Mucosa of rectum (tissue), 2 donors: ENCODE measurements at regions not wholly inside any gene's neighbourhood (a gene's known extent, or its start where the extent isn't known, plus 50 kb on each side); places are given as distances from the start of the nearest gene placed in this dataset.

Source experiments
- H3K27ac ChIP-seq, 2 donors: one replicate each; pipeline ENCODE4 v1.7.0; 2013; ENCODE audit warnings: inconsistent platforms in 2 of 2, low read depth in 2 of 2, low read length in 2 of 2
- H3K27me3 ChIP-seq, 2 donors: one replicate each; pipeline ENCODE4 v1.7.0; 2013; ENCODE audit warnings: low read length in 2 of 2; ENCODE audit not compliant: control insufficient read depth in 2 of 2, insufficient read depth in 2 of 2
- H3K36me3 ChIP-seq, 2 donors: one replicate each; pipeline ENCODE4 v1.7.0; 2013; ENCODE audit warnings: low read length in 2 of 2; ENCODE audit not compliant: control insufficient read depth in 2 of 2, insufficient read depth in 2 of 2
- H3K4me1 ChIP-seq, 2 donors: one replicate each; pipeline ENCODE4 v1.7.0; 2013; ENCODE audit warnings: low read length in 2 of 2, mild to moderate bottlenecking in 1 of 2; ENCODE audit not compliant: control insufficient read depth in 2 of 2, insufficient read depth in 2 of 2
- H3K4me3 ChIP-seq, 2 donors: one replicate each; pipeline ENCODE4 v1.7.0; 2013; ENCODE audit warnings: low read length in 2 of 2
- H3K9ac ChIP-seq, 2 donors: one replicate each; pipeline ENCODE4 v1.7.0; 2013; ENCODE audit warnings: low read length in 2 of 2, low read depth in 1 of 2, mild to moderate bottlenecking in 1 of 2
- H3K9me3 ChIP-seq, 2 donors: one replicate each; pipeline ENCODE4 v1.7.0; 2013; ENCODE audit warnings: low read length in 2 of 2; ENCODE audit not compliant: control insufficient read depth in 2 of 2
- donor health status: healthy.
- donor health status: Normal muscosa, but diverticular disease.

DNA sequence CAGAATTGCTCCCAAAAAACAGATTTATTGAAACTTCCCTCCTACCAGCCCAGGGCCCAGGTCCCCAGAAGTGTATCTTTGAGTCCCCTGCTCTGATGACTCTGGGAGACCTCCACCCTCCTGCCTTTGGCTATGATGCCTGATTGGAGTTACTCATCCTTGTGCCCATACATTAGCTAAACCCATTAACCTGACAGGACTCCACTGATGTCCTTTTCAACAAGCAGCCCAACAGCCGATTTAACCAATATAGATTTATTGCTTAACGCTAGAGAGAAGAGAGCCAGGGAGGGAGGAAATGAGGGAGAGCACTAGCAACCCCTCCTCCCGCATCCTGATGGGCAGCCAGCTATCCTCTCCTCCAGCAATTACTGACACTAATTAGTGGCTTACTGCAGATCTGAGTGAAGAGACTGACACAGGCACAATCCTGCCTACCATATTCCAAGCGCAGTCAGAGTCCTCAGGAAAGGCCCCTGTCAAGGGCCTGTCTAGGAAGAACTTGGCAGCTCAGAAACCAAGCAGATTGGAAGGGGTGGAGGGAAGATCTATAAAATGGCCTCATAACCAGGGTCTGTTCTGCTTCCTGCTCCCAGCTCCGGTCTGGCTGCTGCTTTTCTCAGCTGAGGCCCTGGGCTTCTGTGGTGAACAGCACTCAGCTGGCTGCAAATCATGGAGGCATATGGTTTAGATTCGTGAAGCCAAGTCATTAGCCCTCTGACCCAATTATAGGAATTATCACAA is 484.5 kb upstream of the DAB1 start:
- H3K9me3 ChIP-seq = no peaks in the 10 kb centered on the region
- H3K27me3 ChIP-seq = no peaks in the 10 kb centered on the region
- no peaks in the 10 kb centered on the region for H3K4me1 ChIP-seq
- H3K4me3 ChIP-seq = no peak overlapping the region
- no peaks in the 10 kb centered on the region for H3K36me3 ChIP-seq
- no peak overlapping the region for H3K27ac ChIP-seq
- no peak overlapping the region for H3K9ac ChIP-seq

GRCh38 chr1:57901208-57901919 is 477.5 kb upstream of the DAB1 start:
- Histone ChIP-seq H3K27me3 (no peaks in the 10 kb centered on the region), H3K4me3 (no peak overlapping the region), H3K27ac (no peak overlapping the region), H3K4me1 (no peaks in the 10 kb centered on the region), H3K9ac (no peak overlapping the region), H3K9me3 (no peaks in the 10 kb centered on the region), H3K36me3 (no peaks in the 10 kb centered on the region)

- Histone ChIP-seq H3K4me1 (no peaks in the 10 kb centered on the region), H3K27me3 (no peaks in the 10 kb centered on the region), H3K9ac (no peak overlapping the region), H3K4me3 (no peak overlapping the region), H3K36me3 (no peaks in the 10 kb centered on the region), H3K27ac (no peak overlapping the region), H3K9me3 (no peaks in the 10 kb centered on the region)
These were observed 474.7 kb upstream of the DAB1 start for GRCh38 chr1:57898531-57898930.

DNA sequence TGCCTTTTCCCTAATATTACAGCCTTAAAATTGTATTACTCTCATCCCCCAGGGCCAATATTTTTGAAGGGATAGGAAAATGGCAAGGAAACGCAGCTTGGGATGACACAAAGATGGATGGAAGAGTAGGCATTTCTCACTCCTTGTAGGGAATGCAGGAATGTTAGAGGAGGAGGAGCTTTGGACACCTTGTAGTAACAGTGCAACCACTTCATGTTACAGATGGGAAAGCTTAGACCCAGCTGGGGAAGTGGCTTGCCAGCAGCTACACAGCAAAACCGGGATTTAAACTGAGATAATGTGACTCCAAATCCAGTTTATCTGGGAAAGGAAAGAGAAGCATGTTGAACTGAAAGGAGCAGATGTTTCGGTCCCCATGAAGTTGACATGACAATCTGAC is 473.7 kb upstream of the DAB1 start:
- no peak overlapping the region for H3K9ac ChIP-seq
- H3K36me3 ChIP-seq = no peaks in the 10 kb centered on the region
- H3K27me3 ChIP-seq = no peaks in the 10 kb centered on the region

DNA sequence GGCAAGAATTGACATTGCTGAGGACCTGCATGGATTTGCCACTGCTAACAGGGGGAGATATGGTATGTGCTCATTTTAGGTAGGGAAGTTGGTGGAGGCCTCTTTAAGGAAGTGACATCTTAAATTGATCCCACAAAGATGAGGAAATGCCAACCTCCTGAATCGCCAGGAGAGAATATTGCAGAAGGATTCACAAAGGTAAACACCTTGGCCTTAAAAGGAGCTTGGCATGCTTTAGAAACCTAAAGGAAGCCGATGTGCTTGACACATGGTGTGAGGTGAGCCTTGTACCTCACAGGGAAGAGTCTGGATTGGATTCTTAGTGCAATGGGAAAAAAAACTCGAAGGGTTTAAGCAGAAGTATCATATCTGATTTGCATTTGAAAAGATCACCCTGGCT is 470.5 kb upstream of the DAB1 start:
- Histone ChIP-seq H3K9ac (no peak overlapping the region), H3K4me1 (no peaks in the 10 kb centered on the region), H3K4me3 (no peak overlapping the region), H3K27ac (no peak overlapping the region), H3K36me3 (no peaks in the 10 kb centered on the region), H3K27me3 (no peaks in the 10 kb centered on the region), H3K9me3 (no peaks in the 10 kb centered on the region)

More for the DNA sequence above, 473.7 kb upstream of the DAB1 start:
- H3K9me3 ChIP-seq = no peaks in the 10 kb centered on the region
- H3K4me3 ChIP-seq = no peak overlapping the region
- H3K27ac ChIP-seq = no peak overlapping the region
- H3K4me1 ChIP-seq = no peaks in the 10 kb centered on the region

DNA sequence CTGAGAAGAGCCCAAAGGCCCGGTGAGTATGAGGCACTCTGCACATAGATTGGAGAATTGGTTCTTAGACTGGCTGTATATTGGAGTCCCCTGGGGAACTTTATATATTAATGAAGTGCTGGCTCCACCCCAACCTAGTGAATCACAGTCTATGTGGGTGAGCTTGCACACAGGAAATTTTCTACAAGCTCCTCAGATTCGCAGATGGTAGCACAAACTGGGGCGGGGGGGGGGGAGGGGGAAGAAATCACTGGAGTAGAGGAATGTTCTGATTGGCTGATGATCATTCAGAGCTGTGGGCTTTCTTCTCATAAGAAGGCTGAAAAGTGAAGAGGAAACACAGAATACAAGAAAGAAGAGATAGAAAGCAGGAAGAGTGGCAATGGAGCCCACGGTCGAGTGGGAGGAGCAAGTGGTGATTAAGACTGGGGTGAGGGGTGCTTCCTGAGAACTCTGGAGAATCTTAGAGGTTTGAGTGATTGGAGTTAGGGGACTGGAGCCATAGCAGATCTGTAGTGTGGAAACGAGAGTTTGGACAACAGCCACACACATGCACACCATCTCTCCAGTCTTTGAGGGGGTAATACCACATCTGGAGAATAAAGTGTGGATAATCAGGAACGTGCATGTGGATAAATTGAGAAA is 465.9 kb upstream of the DAB1 start:
- Histone ChIP-seq H3K36me3 (no peaks in the 10 kb centered on the region), H3K4me1 (no peaks in the 10 kb centered on the region), H3K4me3 (no peak overlapping the region), H3K27ac (no peak overlapping the region), H3K27me3 (no peaks in the 10 kb centered on the region), H3K9me3 (no peaks in the 10 kb centered on the region), H3K9ac (no peak overlapping the region)

- Histone ChIP-seq H3K4me1 (no peaks in the 10 kb centered on the region), H3K36me3 (no peaks in the 10 kb centered on the region), H3K27ac (no peak overlapping the region), H3K9me3 (no peaks in the 10 kb centered on the region), H3K27me3 (no peaks in the 10 kb centered on the region), H3K9ac (no peak overlapping the region), H3K4me3 (no peak overlapping the region)
These were observed 464.2 kb upstream of the DAB1 start for GRCh38 chr1:57887964-57888491.

DNA sequence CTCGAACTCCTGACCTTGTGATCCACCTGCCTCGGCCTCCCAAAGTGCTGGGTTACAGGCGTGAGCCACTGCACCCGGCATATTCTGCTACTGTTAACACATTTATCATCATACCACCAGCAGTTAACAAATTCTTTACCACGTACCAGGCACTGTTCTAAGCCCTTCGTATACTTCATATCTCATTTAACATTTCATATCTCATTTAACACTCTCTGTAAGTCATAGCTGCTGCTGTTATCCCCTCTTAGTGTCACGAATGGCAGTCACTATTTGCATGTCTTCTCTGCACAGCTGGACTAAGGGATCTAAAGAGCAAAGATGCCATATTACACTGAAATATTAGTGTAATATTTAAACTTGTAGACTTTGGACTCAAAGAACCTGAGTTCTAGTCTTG is 462.5 kb upstream of the DAB1 start:
- H3K27ac ChIP-seq = no peak overlapping the region
- no peak overlapping the region for H3K4me3 ChIP-seq
- no peaks in the 10 kb centered on the region for H3K36me3 ChIP-seq
- H3K4me1 ChIP-seq = no peaks in the 10 kb centered on the region
- H3K9ac ChIP-seq = no peak overlapping the region
- H3K9me3 ChIP-seq = no peaks in the 10 kb centered on the region
- H3K27me3 ChIP-seq = no peaks in the 10 kb centered on the region

DNA sequence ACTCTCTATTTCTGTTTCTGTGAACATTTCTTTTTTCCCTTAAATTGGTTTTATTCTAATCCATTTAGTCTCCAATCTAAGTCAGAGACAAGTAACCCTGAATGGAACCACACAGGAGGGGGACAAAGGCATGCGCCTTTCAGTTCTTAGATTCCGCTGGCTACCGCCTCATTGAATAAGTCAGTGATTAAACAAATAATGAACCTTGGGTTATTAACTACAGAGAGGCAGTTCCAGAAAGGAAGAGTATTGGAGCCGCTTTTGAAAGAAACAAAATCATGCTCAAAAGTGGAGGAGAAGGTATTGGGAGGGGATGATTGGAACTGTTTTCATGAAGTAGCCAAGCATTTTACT is 459.8 kb upstream of the DAB1 start:
- Histone ChIP-seq H3K4me1 (no peaks in the 10 kb centered on the region), H3K9ac (no peak overlapping the region), H3K9me3 (no peaks in the 10 kb centered on the region), H3K4me3 (no peak overlapping the region), H3K27ac (no peak overlapping the region), H3K36me3 (no peaks in the 10 kb centered on the region), H3K27me3 (no peaks in the 10 kb centered on the region)

DNA sequence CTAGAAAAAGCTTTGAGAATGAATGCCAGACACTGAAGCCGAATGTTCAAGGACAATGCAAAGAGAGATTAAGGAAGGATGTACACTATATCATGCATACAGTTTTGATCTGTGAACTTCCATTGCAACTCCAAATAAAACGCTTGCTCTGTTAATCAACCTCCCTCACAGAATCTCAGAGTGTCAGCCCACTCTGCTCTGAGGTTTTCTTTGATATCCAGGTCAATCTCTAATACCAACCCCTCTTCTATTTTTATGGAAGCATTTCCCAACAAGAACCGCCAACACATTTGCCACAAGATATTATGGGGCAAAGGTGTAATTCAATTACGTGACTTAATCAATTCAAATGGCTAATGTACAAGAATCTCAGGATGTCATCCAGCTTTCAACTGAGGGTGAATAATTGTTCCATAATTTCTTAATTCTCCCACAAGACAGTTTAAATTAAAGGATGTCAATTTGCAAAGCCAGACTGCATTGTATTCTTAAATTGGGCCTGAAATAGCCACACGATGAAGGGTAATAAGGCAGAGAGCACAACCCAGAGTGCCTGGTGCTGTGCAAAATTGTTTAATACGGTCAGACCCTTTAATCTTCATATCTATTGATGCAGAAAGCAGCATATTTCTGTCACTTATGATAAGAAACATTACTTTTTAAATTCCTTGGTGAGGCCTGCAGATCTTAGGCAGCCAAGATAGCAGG is 459.2 kb upstream of the DAB1 start:
- Histone ChIP-seq H3K27me3 (no peaks in the 10 kb centered on the region), H3K27ac (no peak overlapping the region), H3K9ac (no peak overlapping the region), H3K4me1 (no peaks in the 10 kb centered on the region), H3K4me3 (no peak overlapping the region), H3K9me3 (no peaks in the 10 kb centered on the region), H3K36me3 (no peaks in the 10 kb centered on the region)
